Breast epithelium (tissue), 4 donors: ENCODE measurements at regions not wholly inside any gene's neighbourhood (a gene's known extent, or its start where the extent isn't known, plus 50 kb on each side); places are given as distances from the start of the nearest gene placed in this dataset.

Experiments
- DNase-seq, 2 donors: peaks; one replicate each; pipeline ENCODE4 v3.0.0-alpha.2; 2019; ENCODE audit warnings: low spot score in 2 of 2
- H3K27ac ChIP-seq, 2 donors: fragments of 200-600 bp; sonication (generic) in 1 of 2; one replicate each; pipeline ENCODE4 v1.5.1; 2016 to 2019; ENCODE audit warnings: mild to moderate bottlenecking in 1 of 2
- H3K27me3 ChIP-seq, 2 donors: fragments of 200-600 bp; sonication (generic) in 1 of 2; one replicate each; pipeline versions ENCODE4 v1.5.1 to v1.6.0; 2017 to 2019; ENCODE audit warnings: control low read depth in 1 of 2, mild to moderate bottlenecking in 1 of 2
- H3K36me3 ChIP-seq: fragments of 200-600 bp; one replicate; pipeline ENCODE4 v1.5.1; 2019
- H3K4me1 ChIP-seq, 2 donors: fragments of 200-600 bp; sonication (generic); one replicate each; pipeline ENCODE4 v1.5.1; 2016 to 2019; ENCODE audit warnings: control low read depth in 1 of 2
- H3K4me3 ChIP-seq, 3 donors: fragments of 200-600 bp; sonication (generic); 1 replicate in 2 of 3; 2 replicates in 1 of 3; pipeline ENCODE4 v1.5.1; 2016 to 2019; ENCODE audit warnings: mild to moderate bottlenecking in 3 of 3, moderate library complexity in 2 of 3
- H3K9me3 ChIP-seq, 2 donors: fragments of 200-600 bp; sonication (generic) in 1 of 2; one replicate each; pipeline ENCODE4 v1.5.1; 2016 to 2019; ENCODE audit warnings: control low read depth in 1 of 2
- CTCF ChIP-seq, 3 donors: fragments of 450-650 bp; IDR thresholded peaks; one replicate each; pipeline ENCODE4 v1.5.1; 2016 to 2017; ENCODE audit warnings: antibody characterized with exemption in 3 of 3, mild to moderate bottlenecking in 3 of 3, moderate library complexity in 3 of 3
- POLR2A ChIP-seq: fragments of 450-650 bp; IDR thresholded peaks from one replicate; pipeline ENCODE4 v1.6.1; 2016; ENCODE audit warnings: antibody characterized with exemption, mild to moderate bottlenecking, moderate library complexity
- POLR2AphosphoS5 ChIP-seq, 3 donors: sonication (generic); formaldehyde crosslinking; IDR thresholded peaks; one replicate each; pipeline ENCODE4 v1.6.1; 2017; ENCODE audit warnings: antibody characterized with exemption in 3 of 3
- intact Hi-C: fragments of 100-400 bp; cut with DNase I; formaldehyde crosslinking; loops from one replicate; pipeline ENCODE4 v1.15.1; 2023; ENCODE audit warnings: low total_unique reads

GRCh38 chr1:244920911-244921761 is 56.8 kb upstream of the HNRNPU start:
- no peak overlapping the region for H3K27ac ChIP-seq
- no peaks in the 10 kb centered on the region for H3K4me1 ChIP-seq
- H3K27me3 ChIP-seq: peaks cover 0 to 4% of the 10 kb centered on the region in 2 donors
- intact Hi-C loops: no loop called here
- no peaks in the 10 kb centered on the region for H3K36me3 ChIP-seq
- no peak for DNase-seq
- no peak overlapping the region for H3K4me3 ChIP-seq
- TF ChIP-seq POLR2A: no peak
- TF ChIP-seq CTCF (IDR thresholded peaks at IDR 0.05): no peak
- no peak for TF ChIP-seq POLR2AphosphoS5 (IDR thresholded peaks at IDR 0.05)
- H3K9me3 ChIP-seq: no peaks in the 10 kb centered on the region

- Histone ChIP-seq H3K4me3 (peak overlapping the region; percentile 45 to 79 (median 64)), H3K27ac (peak overlapping the region in 1 of 2 donors; percentile 26), H3K4me1 (no peaks in the 10 kb centered on the region), H3K27me3 (peaks cover 0 to 4% of the 10 kb centered on the region in 2 donors), H3K36me3 (no peaks in the 10 kb centered on the region), H3K9me3 (no peaks in the 10 kb centered on the region)
- TF ChIP-seq CTCF (IDR thresholded peaks at IDR 0.05): no peak
- no peak for DNase-seq
- intact Hi-C loops: no loop called here
Measured at GRCh38 chr1:244919320-244920282, 55.3 kb upstream of the HNRNPU start.

GRCh38 chr1:244918421-244919319 is 54.3 kb upstream of the HNRNPU start:
- Histone ChIP-seq H3K4me3 (peak overlapping the region; percentile 45 to 79 (median 64)), H3K4me1 (no peaks in the 10 kb centered on the region), H3K27me3 (peaks cover 0 to 4% of the 10 kb centered on the region in 2 donors), H3K36me3 (no peaks in the 10 kb centered on the region), H3K9me3 (no peaks in the 10 kb centered on the region), H3K27ac (peak overlapping the region in 1 of 2 donors; percentile 26)
- TF ChIP-seq POLR2AphosphoS5 (IDR thresholded peaks at IDR 0.05) (no peak), POLR2A (no peak), CTCF (IDR thresholded peaks at IDR 0.05) (no peak)
- DNase-seq: no peak
- intact Hi-C loops: no loop called here

DNA sequence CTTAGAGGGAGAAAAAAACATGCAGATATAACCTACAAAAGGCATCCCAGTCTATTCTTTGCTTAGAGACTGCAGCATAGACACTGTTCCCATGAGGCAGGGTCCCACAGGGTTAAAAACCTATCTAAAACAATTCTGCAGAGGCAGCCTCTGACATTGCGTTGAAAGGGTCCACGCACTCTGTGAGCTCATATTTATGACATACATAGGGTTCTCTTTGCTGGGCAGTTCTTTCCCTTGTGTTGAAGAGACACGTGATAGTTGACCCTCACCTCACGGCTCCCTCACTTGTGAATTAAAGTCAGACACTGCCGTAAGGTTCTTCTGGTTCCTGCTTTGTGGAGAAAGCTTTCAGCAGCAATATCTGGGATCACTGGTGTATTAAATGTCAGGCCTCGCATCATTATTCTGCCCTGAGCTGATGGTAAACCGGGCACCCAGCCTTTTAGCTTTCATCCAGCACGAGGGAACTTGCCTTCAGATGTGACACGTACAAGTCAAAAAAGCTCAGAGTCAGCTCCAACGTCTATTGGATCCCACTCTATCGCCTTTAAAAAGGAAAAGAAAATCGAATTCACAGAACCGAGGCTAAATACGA is 52.8 kb upstream of the HNRNPU start:
- Histone ChIP-seq H3K27me3 (peaks cover 0 to 4% of the 10 kb centered on the region in 2 donors), H3K36me3 (no peaks in the 10 kb centered on the region), H3K4me1 (no peaks in the 10 kb centered on the region), H3K9me3 (no peaks in the 10 kb centered on the region), H3K4me3 (no peak overlapping the region), H3K27ac (no peak overlapping the region)
- TF ChIP-seq POLR2AphosphoS5 (IDR thresholded peaks at IDR 0.05) (no peak), POLR2A (no peak), CTCF (IDR thresholded peaks at IDR 0.05) (no peak)
- no peak for DNase-seq
- intact Hi-C loops: no loop called here
